ENCODE measurements at regions not wholly inside any gene's neighbourhood (a gene's known extent, or its start where the extent isn't known, plus 50 kb on each side); places are given as distances from the start of the nearest gene placed in this dataset.

GRCh38 chr2:2705871-2706270 is 374.8 kb upstream of the MYT1L start:
- TF ChIP-seq EP300 (IDR thresholded peaks at IDR 0.05) (no peak), CTCF (IDR thresholded peaks at IDR 0.05) (no peak), POLR2AphosphoS5 (IDR thresholded peaks at IDR 0.05) (no peak)
